ENCODE measurements at regions not wholly inside any gene's neighbourhood (a gene's known extent, or its start where the extent isn't known, plus 50 kb on each side); places are given as distances from the start of the nearest gene placed in this dataset.

DNA sequence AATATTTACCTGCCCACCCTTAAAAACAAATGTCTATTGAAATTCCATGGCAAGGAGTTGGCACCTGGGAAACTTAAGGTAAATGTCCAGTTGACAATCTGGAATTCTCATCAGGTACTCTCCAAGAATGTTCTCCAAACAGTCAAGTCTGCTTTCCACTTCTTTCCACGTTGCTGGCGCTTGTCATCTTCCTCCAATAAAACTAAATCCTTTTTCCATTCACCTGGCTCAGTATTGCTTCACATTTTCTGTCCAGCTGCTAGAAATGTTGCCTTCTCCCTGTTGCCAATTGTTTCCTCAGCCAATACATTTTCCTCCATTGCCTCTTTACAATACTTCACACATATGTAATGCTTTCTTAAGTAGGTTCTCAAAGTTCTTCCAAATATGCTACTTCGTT lies 1288.1 kb upstream of the MAP3K7 start:
- no peaks in the 10 kb centered on the region for H3K9me2 ChIP-seq (ENCODE audit: insufficient read depth, low read length)
- H3K9ac ChIP-seq (ENCODE audit: low read length), result no peak overlapping the region
- H3K27ac ChIP-seq (ENCODE audit: low read length), result no peak overlapping the region
- no peaks in the 10 kb centered on the region for H3K9me3 ChIP-seq (ENCODE audit: low read length)
- no peak overlapping the region for H3K4me3 ChIP-seq (ENCODE audit: low read length)
- H2AFZ ChIP-seq (ENCODE audit: low read depth, low read length), result no peak overlapping the region
- no peak overlapping the region for H3K4me2 ChIP-seq (ENCODE audit: low read length)
- H4K20me1 ChIP-seq (ENCODE audit: insufficient read depth), result no peaks in the 10 kb centered on the region
- H3F3A ChIP-seq (ENCODE audit: insufficient read depth, low read length, poor library complexity, severe bottlenecking), result no peaks in the 10 kb centered on the region
- TF ChIP-seq SMC3 (conservative IDR thresholded peaks at IDR 0.05; ENCODE audit: poor library complexity) (no peak), RAD21 (conservative IDR thresholded peaks at IDR 0.05) (no peak), POLR2AphosphoS5 (IDR thresholded peaks at IDR 0.05) (no peak), EZH2 (IDR thresholded peaks at IDR 0.05; ENCODE audit: borderline replicate concordance, insufficient read depth, low read length, poor library complexity, severe bottlenecking) (no peak), TAF1 (IDR thresholded peaks at IDR 0.05; ENCODE audit: low read depth) (no peak), EP300 (conservative IDR thresholded peaks at IDR 0.05; ENCODE audit: poor library complexity, severe bottlenecking) (no peak), MXI1 (conservative IDR thresholded peaks at IDR 0.05; ENCODE audit: poor library complexity, severe bottlenecking) (no peak)
- TF ChIP-seq, protein P1, sequence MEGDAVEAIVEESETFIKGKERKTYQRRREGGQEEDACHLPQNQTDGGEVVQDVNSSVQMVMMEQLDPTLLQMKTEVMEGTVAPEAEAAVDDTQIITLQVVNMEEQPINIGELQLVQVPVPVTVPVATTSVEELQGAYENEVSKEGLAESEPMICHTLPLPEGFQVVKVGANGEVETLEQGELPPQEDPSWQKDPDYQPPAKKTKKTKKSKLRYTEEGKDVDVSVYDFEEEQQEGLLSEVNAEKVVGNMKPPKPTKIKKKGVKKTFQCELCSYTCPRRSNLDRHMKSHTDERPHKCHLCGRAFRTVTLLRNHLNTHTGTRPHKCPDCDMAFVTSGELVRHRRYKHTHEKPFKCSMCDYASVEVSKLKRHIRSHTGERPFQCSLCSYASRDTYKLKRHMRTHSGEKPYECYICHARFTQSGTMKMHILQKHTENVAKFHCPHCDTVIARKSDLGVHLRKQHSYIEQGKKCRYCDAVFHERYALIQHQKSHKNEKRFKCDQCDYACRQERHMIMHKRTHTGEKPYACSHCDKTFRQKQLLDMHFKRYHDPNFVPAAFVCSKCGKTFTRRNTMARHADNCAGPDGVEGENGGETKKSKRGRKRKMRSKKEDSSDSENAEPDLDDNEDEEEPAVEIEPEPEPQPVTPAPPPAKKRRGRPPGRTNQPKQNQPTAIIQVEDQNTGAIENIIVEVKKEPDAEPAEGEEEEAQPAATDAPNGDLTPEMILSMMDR (IDR thresholded peaks at IDR 0.05; ENCODE audit: poor library complexity, severe bottlenecking), result no peak
- TF ChIP-seq, protein P2, sequence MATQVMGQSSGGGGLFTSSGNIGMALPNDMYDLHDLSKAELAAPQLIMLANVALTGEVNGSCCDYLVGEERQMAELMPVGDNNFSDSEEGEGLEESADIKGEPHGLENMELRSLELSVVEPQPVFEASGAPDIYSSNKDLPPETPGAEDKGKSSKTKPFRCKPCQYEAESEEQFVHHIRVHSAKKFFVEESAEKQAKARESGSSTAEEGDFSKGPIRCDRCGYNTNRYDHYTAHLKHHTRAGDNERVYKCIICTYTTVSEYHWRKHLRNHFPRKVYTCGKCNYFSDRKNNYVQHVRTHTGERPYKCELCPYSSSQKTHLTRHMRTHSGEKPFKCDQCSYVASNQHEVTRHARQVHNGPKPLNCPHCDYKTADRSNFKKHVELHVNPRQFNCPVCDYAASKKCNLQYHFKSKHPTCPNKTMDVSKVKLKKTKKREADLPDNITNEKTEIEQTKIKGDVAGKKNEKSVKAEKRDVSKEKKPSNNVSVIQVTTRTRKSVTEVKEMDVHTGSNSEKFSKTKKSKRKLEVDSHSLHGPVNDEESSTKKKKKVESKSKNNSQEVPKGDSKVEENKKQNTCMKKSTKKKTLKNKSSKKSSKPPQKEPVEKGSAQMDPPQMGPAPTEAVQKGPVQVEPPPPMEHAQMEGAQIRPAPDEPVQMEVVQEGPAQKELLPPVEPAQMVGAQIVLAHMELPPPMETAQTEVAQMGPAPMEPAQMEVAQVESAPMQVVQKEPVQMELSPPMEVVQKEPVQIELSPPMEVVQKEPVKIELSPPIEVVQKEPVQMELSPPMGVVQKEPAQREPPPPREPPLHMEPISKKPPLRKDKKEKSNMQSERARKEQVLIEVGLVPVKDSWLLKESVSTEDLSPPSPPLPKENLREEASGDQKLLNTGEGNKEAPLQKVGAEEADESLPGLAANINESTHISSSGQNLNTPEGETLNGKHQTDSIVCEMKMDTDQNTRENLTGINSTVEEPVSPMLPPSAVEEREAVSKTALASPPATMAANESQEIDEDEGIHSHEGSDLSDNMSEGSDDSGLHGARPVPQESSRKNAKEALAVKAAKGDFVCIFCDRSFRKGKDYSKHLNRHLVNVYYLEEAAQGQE (IDR thresholded peaks at IDR 0.05; ENCODE audit: borderline replicate concordance), result no peak
- H3K79me2 ChIP-seq (replicated peaks; ENCODE audit: insufficient read depth, low read length), result no peaks in the 10 kb centered on the region
- H3K27me3 ChIP-seq (ENCODE audit: insufficient read depth, low read depth, low read length), result no peaks in the 10 kb centered on the region
- H3K36me3 ChIP-seq (ENCODE audit: insufficient read depth, low read length), result no peaks in the 10 kb centered on the region

DNA sequence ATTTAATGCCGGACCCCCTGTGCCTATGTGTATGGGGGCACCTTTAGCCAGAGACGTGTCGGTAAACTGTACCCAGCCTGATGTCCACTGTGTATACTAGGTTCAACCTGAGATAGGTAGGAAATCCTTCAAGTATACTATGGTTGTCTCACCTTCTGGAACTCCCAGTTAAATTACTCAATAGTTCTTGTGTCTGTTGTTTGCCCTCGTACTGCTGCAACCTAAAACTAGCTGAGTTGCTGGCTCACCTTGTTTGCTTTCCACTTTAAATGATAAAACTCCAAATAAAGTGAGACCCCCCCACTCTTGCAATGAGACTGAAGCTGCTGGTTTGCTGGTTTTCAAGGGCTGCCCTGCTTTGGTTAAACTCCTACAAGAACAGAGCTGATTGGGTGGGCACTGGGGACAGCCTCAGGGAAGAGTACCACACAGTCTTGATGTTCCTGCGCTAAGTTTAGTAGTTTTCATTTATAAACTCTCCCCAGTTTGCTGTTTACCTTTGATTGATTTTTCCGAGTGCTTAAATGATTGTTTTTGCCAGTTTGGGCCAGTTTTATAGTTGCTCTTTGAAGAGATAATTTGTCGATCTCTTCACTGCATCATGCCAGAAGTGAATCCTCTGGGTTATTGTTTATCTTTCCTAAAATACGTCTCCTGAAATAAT lies 1281.8 kb upstream of the MAP3K7 start:
- Histone ChIP-seq H3K4me3 (ENCODE audit: low read length) (no peak overlapping the region), H3K27ac (ENCODE audit: low read length) (no peak overlapping the region), H3K9me2 (ENCODE audit: insufficient read depth, low read length) (no peaks in the 10 kb centered on the region), H3F3A (ENCODE audit: insufficient read depth, low read length, poor library complexity, severe bottlenecking) (no peaks in the 10 kb centered on the region), H2AFZ (ENCODE audit: low read depth, low read length) (no peak overlapping the region), H3K9ac (ENCODE audit: low read length) (no peak overlapping the region), H3K79me2 (replicated peaks; ENCODE audit: insufficient read depth, low read length) (no peaks in the 10 kb centered on the region), H4K20me1 (ENCODE audit: insufficient read depth) (no peaks in the 10 kb centered on the region), H3K27me3 (ENCODE audit: insufficient read depth, low read depth, low read length) (no peaks in the 10 kb centered on the region), H3K4me2 (ENCODE audit: low read length) (no peak overlapping the region), H3K36me3 (ENCODE audit: insufficient read depth, low read length) (no peaks in the 10 kb centered on the region), H3K9me3 (ENCODE audit: low read length) (no peaks in the 10 kb centered on the region)
- TF ChIP-seq EP300 (conservative IDR thresholded peaks at IDR 0.05; ENCODE audit: poor library complexity, severe bottlenecking), result no peak
- TF ChIP-seq SMC3 (conservative IDR thresholded peaks at IDR 0.05; ENCODE audit: poor library complexity), result no peak
- no peak for TF ChIP-seq POLR2AphosphoS5 (IDR thresholded peaks at IDR 0.05)
- no peak for TF ChIP-seq MXI1 (conservative IDR thresholded peaks at IDR 0.05; ENCODE audit: poor library complexity, severe bottlenecking)
- TF ChIP-seq TAF1 (IDR thresholded peaks at IDR 0.05; ENCODE audit: low read depth), result no peak
- no peak for TF ChIP-seq EZH2 (IDR thresholded peaks at IDR 0.05; ENCODE audit: borderline replicate concordance, insufficient read depth, low read length, poor library complexity, severe bottlenecking)
- no peak for TF ChIP-seq RAD21 (conservative IDR thresholded peaks at IDR 0.05)
- TF ChIP-seq, protein P1 (IDR thresholded peaks at IDR 0.05; ENCODE audit: poor library complexity, severe bottlenecking), result no peak
- TF ChIP-seq, protein P2 (IDR thresholded peaks at IDR 0.05; ENCODE audit: borderline replicate concordance), result no peak
